ENCODE measurements at regions not wholly inside any gene's neighbourhood (a gene's known extent, or its start where the extent isn't known, plus 50 kb on each side); places are given as distances from the start of the nearest gene placed in this dataset.

- H2BK20ac ChIP-seq (ENCODE audit: low read depth, low read length): peak overlapping the region; percentile 63; the same call in 1 of the 2 replicates
- peak overlapping the region; percentile 53 for H4K91ac ChIP-seq (ENCODE audit: insufficient read depth, low read depth, low read length)
- no peak overlapping the region for H3K27ac ChIP-seq (ENCODE audit: insufficient read depth, low read length)
- no peak overlapping the region for H2BK5ac ChIP-seq (ENCODE audit: low read depth, low read length, poor library complexity, severe bottlenecking)
- no peak overlapping the region; the same call in 1 of the 2 replicates for H3K14ac ChIP-seq (replicated peaks; ENCODE audit: low read depth, low read length)
- no peak overlapping the region for H2BK15ac ChIP-seq (ENCODE audit: low read depth, low read length)
- peak overlapping the region; percentile 53; the same call in 1 of the 2 replicates for H3K18ac ChIP-seq (ENCODE audit: low read depth, low read length)
- DNase-seq (no peak), ATAC-seq (ENCODE audit: low read depth) (no peak)
- WGBS, 2 experiments (ENCODE audit: extremely low coverage in 2 of 2, insufficient read length in 1 of 2): no CpG with 5 or more reads among the region's 5 CpGs
- in situ Hi-C loops (cut with MboI; ENCODE audit: low sequenced_read_pairs): no loop called here
- H3K4me3 ChIP-seq (ENCODE audit: insufficient read depth, low read depth, low read length): no peak overlapping the region
- no peaks in the 10 kb centered on the region for H3K27me3 ChIP-seq (ENCODE audit: control insufficient read depth, insufficient read depth, low read length)
- no peak overlapping the region for H3K23ac ChIP-seq (ENCODE audit: low read depth, low read length)
- dilution Hi-C loops (cut with HindIII; ENCODE audit: low sequenced_read_pairs, unreplicated experiment): no loop called here
- H4K8ac ChIP-seq (ENCODE audit: low read depth in 2 of 2, low read length in 2 of 2): no peak overlapping the region
- H3K4ac ChIP-seq (ENCODE audit: low read depth, low read length): no peak overlapping the region
- H2AK9ac ChIP-seq (replicated peaks; ENCODE audit: low read depth, low read length, poor library complexity): no peak overlapping the region
- ChIA-PET POLR2A (ENCODE audit: unreplicated experiment) (interaction anchor here (0.6 kb wide), 1 partner anchor 179 kb away, joined by 21 read pairs; no protein-coding TSS in a partner anchor), CTCF (no interaction called here)
- H3K4me1 ChIP-seq (ENCODE audit: control insufficient read depth, insufficient read depth, low read length): peaks cover 6% of the 10 kb centered on the region
- H3K9me1 ChIP-seq (ENCODE audit: insufficient read depth, low read length): no peaks in the 10 kb centered on the region
- peak overlapping the region; percentile 63; the same call in 1 of the 2 replicates for H4K5ac ChIP-seq (ENCODE audit: low read depth, low read length)
- intact Hi-C loops (cut with micrococcal nuclease): no loop called here
- no peak overlapping the region for H3K9ac ChIP-seq (ENCODE audit: low read depth, low read length)
- H3K4me2 ChIP-seq (ENCODE audit: low read depth, low read length): peak overlapping the region; percentile 44; the same call in 1 of the 2 replicates
- no peak overlapping the region for H2AFZ ChIP-seq (replicated peaks; ENCODE audit: low read length, poor library complexity)
- no peak overlapping the region for H2AK5ac ChIP-seq (ENCODE audit: low read depth, low read length)
- H3K79me1 ChIP-seq (ENCODE audit: low read depth in 1 of 2, low read length in 2 of 2): no peaks in the 10 kb centered on the region
- no peak overlapping the region for H3K56ac ChIP-seq (ENCODE audit: extremely low read depth, insufficient read depth, low read length)
- no peaks in the 10 kb centered on the region for H3K9me3 ChIP-seq (ENCODE audit: control insufficient read depth, insufficient read depth, low read length)
- no TSS peak for BruUV-seq (replicated peaks)
- no peaks in the 10 kb centered on the region for H3K36me3 ChIP-seq (ENCODE audit: control insufficient read depth, insufficient read depth, low read length)
- peak overlapping the region; percentile 35 for H2BK120ac ChIP-seq (ENCODE audit: low read depth, low read length)
- H4K20me1 ChIP-seq (ENCODE audit: insufficient read depth, low read length): no peaks in the 10 kb centered on the region
- TF ChIP-seq RAD21 (IDR thresholded peaks at IDR 0.05; ENCODE audit: low read length): no peak
- no peak for TF ChIP-seq FOS (IDR thresholded peaks at IDR 0.05; ENCODE audit: low read depth, low read length)
- TF ChIP-seq NFE2L2 (IDR thresholded peaks at IDR 0.05; ENCODE audit: low read depth, low read length): no peak
Measured at GRCh38 chr13:73464758-73465616, 406.2 kb downstream of the KLF5 start.
